ENCODE measurements at regions not wholly inside any gene's neighbourhood (a gene's known extent, or its start where the extent isn't known, plus 50 kb on each side); places are given as distances from the start of the nearest gene placed in this dataset.
"Not testable (repeated sequence)": the region's sequence is repeated elsewhere in the genome, so short reads cannot be mapped to it uniquely, and the experiment has no call there.

GRCh38 chr3:64379221-64379620 lies 154.0 kb upstream of the PRICKLE2 start:
- H3K9me3 ChIP-seq (ENCODE audit: control insufficient read depth, insufficient read depth, low read length) = no peaks in the 10 kb centered on the region
- WGBS (ENCODE audit: insufficient coverage, insufficient read length) = no CpG with 5 or more reads among the region's 5 CpGs
- no peak overlapping the region for H3K4me3 ChIP-seq (ENCODE audit: low read length)
- DNase-seq (ENCODE audit: low read depth, low spot score) = no peak
- no peaks in the 10 kb centered on the region for H3K36me3 ChIP-seq (ENCODE audit: control insufficient read depth, insufficient read depth, low read length)
- H3K27me3 ChIP-seq (ENCODE audit: control insufficient read depth, insufficient read depth, low read length) = no peaks in the 10 kb centered on the region
- H3K4me1 ChIP-seq (ENCODE audit: control insufficient read depth, insufficient read depth, low read length) = no peaks in the 10 kb centered on the region
- no peak overlapping the region for H3K27ac ChIP-seq (ENCODE audit: low read length)

- no peaks in the 10 kb centered on the region for H3K27me3 ChIP-seq (ENCODE audit: control insufficient read depth, insufficient read depth, low read length)
- no CpG with 5 or more reads among the region's 5 CpGs for WGBS (ENCODE audit: insufficient coverage, insufficient read length)
- H3K36me3 ChIP-seq (ENCODE audit: control insufficient read depth, insufficient read depth, low read length) = no peaks in the 10 kb centered on the region
- no peaks in the 10 kb centered on the region for H3K4me1 ChIP-seq (ENCODE audit: control insufficient read depth, insufficient read depth, low read length)
- H3K9me3 ChIP-seq (ENCODE audit: control insufficient read depth, insufficient read depth, low read length) = no peaks in the 10 kb centered on the region
- DNase-seq (ENCODE audit: low read depth, low spot score) = no peak
- no peak overlapping the region for H3K27ac ChIP-seq (ENCODE audit: low read length)
- no peak overlapping the region for H3K4me3 ChIP-seq (ENCODE audit: low read length)
These were observed 152.7 kb upstream of the PRICKLE2 start for GRCh38 chr3:64377942-64378341.

GRCh38 chr3:64375737-64376136 lies 150.5 kb upstream of the PRICKLE2 start:
- Histone ChIP-seq H3K36me3 (ENCODE audit: control insufficient read depth, insufficient read depth, low read length) (no peaks in the 10 kb centered on the region), H3K27me3 (ENCODE audit: control insufficient read depth, insufficient read depth, low read length) (no peaks in the 10 kb centered on the region), H3K4me1 (ENCODE audit: control insufficient read depth, insufficient read depth, low read length) (no peaks in the 10 kb centered on the region), H3K9me3 (ENCODE audit: control insufficient read depth, insufficient read depth, low read length) (no peaks in the 10 kb centered on the region), H3K4me3 (ENCODE audit: low read length) (no peak overlapping the region), H3K27ac (ENCODE audit: low read length) (no peak overlapping the region)
- no peak for DNase-seq (ENCODE audit: low read depth, low spot score)
- no CpG with 5 or more reads among the region's 1 CpG for WGBS (ENCODE audit: insufficient coverage, insufficient read length)

- no peaks in the 10 kb centered on the region for H3K36me3 ChIP-seq (ENCODE audit: control insufficient read depth, insufficient read depth, low read length)
- no peak overlapping the region for H3K4me3 ChIP-seq (ENCODE audit: low read length)
- no peak overlapping the region for H3K27ac ChIP-seq (ENCODE audit: low read length)
- no peaks in the 10 kb centered on the region for H3K27me3 ChIP-seq (ENCODE audit: control insufficient read depth, insufficient read depth, low read length)
- WGBS (ENCODE audit: insufficient coverage, insufficient read length) = no CpG with 5 or more reads among the region's 3 CpGs
- DNase-seq (ENCODE audit: low read depth, low spot score) = no peak
- H3K9me3 ChIP-seq (ENCODE audit: control insufficient read depth, insufficient read depth, low read length) = no peaks in the 10 kb centered on the region
- no peaks in the 10 kb centered on the region for H3K4me1 ChIP-seq (ENCODE audit: control insufficient read depth, insufficient read depth, low read length)
These were observed 144.1 kb upstream of the PRICKLE2 start for GRCh38 chr3:64369390-64369789.

GRCh38 chr3:64368257-64369020 lies 143.2 kb upstream of the PRICKLE2 start:
- Histone ChIP-seq H3K27me3 (ENCODE audit: control insufficient read depth, insufficient read depth, low read length) (no peaks in the 10 kb centered on the region), H3K4me1 (ENCODE audit: control insufficient read depth, insufficient read depth, low read length) (no peaks in the 10 kb centered on the region), H3K9me3 (ENCODE audit: control insufficient read depth, insufficient read depth, low read length) (no peaks in the 10 kb centered on the region), H3K36me3 (ENCODE audit: control insufficient read depth, insufficient read depth, low read length) (no peaks in the 10 kb centered on the region), H3K27ac (ENCODE audit: low read length) (no peak overlapping the region), H3K4me3 (ENCODE audit: low read length) (no peak overlapping the region)
- DNase-seq (ENCODE audit: low read depth, low spot score) = no peak
- WGBS (ENCODE audit: insufficient coverage, insufficient read length) = no CpG with 5 or more reads among the region's 10 CpGs

GRCh38 chr3:64365877-64366276 lies 140.6 kb upstream of the PRICKLE2 start:
- Histone ChIP-seq H3K4me1 (ENCODE audit: control insufficient read depth, insufficient read depth, low read length) (no peaks in the 10 kb centered on the region), H3K36me3 (ENCODE audit: control insufficient read depth, insufficient read depth, low read length) (no peaks in the 10 kb centered on the region), H3K9me3 (ENCODE audit: control insufficient read depth, insufficient read depth, low read length) (no peaks in the 10 kb centered on the region), H3K27ac (ENCODE audit: low read length) (no peak overlapping the region), H3K27me3 (ENCODE audit: control insufficient read depth, insufficient read depth, low read length) (no peaks in the 10 kb centered on the region), H3K4me3 (ENCODE audit: low read length) (no peak overlapping the region)
- no peak for DNase-seq (ENCODE audit: low read depth, low spot score)
- WGBS (ENCODE audit: insufficient coverage, insufficient read length) = no CpG with 5 or more reads among the region's 5 CpGs

- Histone ChIP-seq H3K4me3 (ENCODE audit: low read length) (no peak overlapping the region), H3K27ac (ENCODE audit: low read length) (no peak overlapping the region), H3K4me1 (ENCODE audit: control insufficient read depth, insufficient read depth, low read length) (no peaks in the 10 kb centered on the region), H3K27me3 (ENCODE audit: control insufficient read depth, insufficient read depth, low read length) (no peaks in the 10 kb centered on the region), H3K36me3 (ENCODE audit: control insufficient read depth, insufficient read depth, low read length) (no peaks in the 10 kb centered on the region), H3K9me3 (ENCODE audit: control insufficient read depth, insufficient read depth, low read length) (no peaks in the 10 kb centered on the region)
- WGBS (ENCODE audit: insufficient coverage, insufficient read length) = no CpG with 5 or more reads among the region's 1 CpG
- DNase-seq (ENCODE audit: low read depth, low spot score) = no peak
These were observed 138.6 kb upstream of the PRICKLE2 start for GRCh38 chr3:64363842-64364241.

GRCh38 chr3:64361962-64362735 lies 136.9 kb upstream of the PRICKLE2 start:
- no peak for DNase-seq (ENCODE audit: low read depth, low spot score)
- no peaks in the 10 kb centered on the region for H3K9me3 ChIP-seq (ENCODE audit: control insufficient read depth, insufficient read depth, low read length)
- WGBS (ENCODE audit: insufficient coverage, insufficient read length) = no CpG with 5 or more reads among the region's 5 CpGs
- H3K4me3 ChIP-seq (ENCODE audit: low read length) = no peak overlapping the region
- H3K4me1 ChIP-seq (ENCODE audit: control insufficient read depth, insufficient read depth, low read length) = no peaks in the 10 kb centered on the region
- H3K27ac ChIP-seq (ENCODE audit: low read length) = no peak overlapping the region
- H3K27me3 ChIP-seq (ENCODE audit: control insufficient read depth, insufficient read depth, low read length) = no peaks in the 10 kb centered on the region
- H3K36me3 ChIP-seq (ENCODE audit: control insufficient read depth, insufficient read depth, low read length) = no peaks in the 10 kb centered on the region

- H3K9me3 ChIP-seq (ENCODE audit: control insufficient read depth, insufficient read depth, low read length); H3K36me3 ChIP-seq (ENCODE audit: control insufficient read depth, insufficient read depth, low read length); H3K4me1 ChIP-seq (ENCODE audit: control insufficient read depth, insufficient read depth, low read length); H3K27me3 ChIP-seq (ENCODE audit: control insufficient read depth, insufficient read depth, low read length); H3K27ac ChIP-seq (ENCODE audit: low read length); DNase-seq (ENCODE audit: low read depth, low spot score); H3K4me3 ChIP-seq (ENCODE audit: low read length): not testable (repeated sequence)
- no CpG with 5 or more reads among the region's 4 CpGs for WGBS (ENCODE audit: insufficient coverage, insufficient read length)
These were observed 135.8 kb upstream of the PRICKLE2 start for GRCh38 chr3:64361036-64361435.

- H3K4me1 ChIP-seq (ENCODE audit: control insufficient read depth, insufficient read depth, low read length) = no peaks in the 10 kb centered on the region
- H3K27ac ChIP-seq (ENCODE audit: low read length) = no peak overlapping the region
- WGBS (ENCODE audit: insufficient coverage, insufficient read length) = no CpG with 5 or more reads among the region's 6 CpGs
- no peak overlapping the region for H3K4me3 ChIP-seq (ENCODE audit: low read length)
- H3K9me3 ChIP-seq (ENCODE audit: control insufficient read depth, insufficient read depth, low read length) = no peaks in the 10 kb centered on the region
- no peak for DNase-seq (ENCODE audit: low read depth, low spot score)
- H3K36me3 ChIP-seq (ENCODE audit: control insufficient read depth, insufficient read depth, low read length) = no peaks in the 10 kb centered on the region
- no peaks in the 10 kb centered on the region for H3K27me3 ChIP-seq (ENCODE audit: control insufficient read depth, insufficient read depth, low read length)
These were observed 135.0 kb upstream of the PRICKLE2 start for GRCh38 chr3:64360280-64360679.

Measured in iPS DF 6.9 (cell line).